GM13977 (cell line): ENCODE measurements at regions not wholly inside any gene's neighbourhood (a gene's known extent, or its start where the extent isn't known, plus 50 kb on each side); places are given as distances from the start of the nearest gene placed in this dataset.

Experiments used
- DNase-seq: peaks from one replicate; pipeline ENCODE4 v3.0.0; 2012; ENCODE audit warnings: low spot score
- CTCF ChIP-seq: IDR thresholded peaks from 2 replicates; pipeline ENCODE4 v1.5.1; 2012; ENCODE audit warnings: mild to moderate bottlenecking, control low read depth; ENCODE audit not compliant: insufficient read depth; ENCODE audit errors: extremely low read depth, missing control alignments
- in situ Hi-C: fragments of 300-500 bp; cut with MboI; formaldehyde crosslinking; loops from one replicate; pipeline ENCODE4 v1.12.0; 2022; ENCODE audit warnings: low sequenced_read_pairs, low pct_unique_long_range_greater_than_20kb, mixed read lengths, inconsistent platforms; ENCODE audit not compliant: unreplicated experiment

- DNase-seq, result no peak
- in situ Hi-C loops, result no loop called here
- no peak for TF ChIP-seq CTCF
These were observed 175.1 kb upstream of the CTNNB1 start for GRCh38 chr3:41024031-41024836.

GRCh38 chr3:41026394-41027177 lies 172.7 kb upstream of the CTNNB1 start:
- in situ Hi-C loops, result no loop called here
- no peak for DNase-seq
- no peak for TF ChIP-seq CTCF

- in situ Hi-C loops, result no loop called here
- no peak for DNase-seq
- no peak for TF ChIP-seq CTCF
These were observed 169.9 kb upstream of the CTNNB1 start for GRCh38 chr3:41029356-41029755.

- in situ Hi-C loops, result no loop called here
- TF ChIP-seq CTCF, result no peak
- DNase-seq, result no peak
These were observed 169.1 kb upstream of the CTNNB1 start for GRCh38 chr3:41030220-41030619.

- in situ Hi-C loops, result no loop called here
- TF ChIP-seq CTCF, result no peak
- DNase-seq, result no peak
These were observed 167.9 kb upstream of the CTNNB1 start for GRCh38 chr3:41031401-41031800.

GRCh38 chr3:41033956-41034519 lies 165.3 kb upstream of the CTNNB1 start:
- in situ Hi-C loops, result no loop called here
- no peak for TF ChIP-seq CTCF
- no peak for DNase-seq
